ENCODE measurements at regions not wholly inside any gene's neighbourhood (a gene's known extent, or its start where the extent isn't known, plus 50 kb on each side); places are given as distances from the start of the nearest gene placed in this dataset.
A peak's percentile ranks its signal among the peaks of the same experiment; 100 is the strongest.

- TF ChIP-seq ELK1 (IDR thresholded peaks at IDR 0.05; ENCODE audit: low read depth, low read length) (no peak), MAX (IDR thresholded peaks at IDR 0.05) (no peak)
Measured at GRCh38 chr17:62167076-62167475, 102.0 kb upstream of the MED13 start (continued).

GRCh38 chr17:62164747-62165722 lies 100.0 kb upstream of the MED13 start:
- TF ChIP-seq PBX3 (IDR thresholded peaks at IDR 0.05): no peak
- TF ChIP-seq FOSB (CRISPR knock-in tag; IDR thresholded peaks at IDR 0.05): no peak
- TF ChIP-seq TFCP2L1 (CRISPR knock-in tag; IDR thresholded peaks at IDR 0.05): no peak
- no peak for TF ChIP-seq NFE2L2 (conservative IDR thresholded peaks at IDR 0.05; ENCODE audit: low read length)
- TF ChIP-seq MYC (IDR thresholded peaks at IDR 0.05; ENCODE audit: borderline replicate concordance, low read length): no peak
- TF ChIP-seq HOXB5 (CRISPR knock-in tag; IDR thresholded peaks at IDR 0.05): no peak
- TF ChIP-seq ZC3H11A (IDR thresholded peaks at IDR 0.05): no peak
- no peak for TF ChIP-seq CBX2 (IDR thresholded peaks at IDR 0.05; ENCODE audit: borderline replicate concordance, low read depth)
- TF ChIP-seq HOXA7 (CRISPR knock-in tag; IDR thresholded peaks at IDR 0.05): no peak
- TF ChIP-seq EHF (CRISPR knock-in tag; IDR thresholded peaks at IDR 0.05): no peak
- TF ChIP-seq CEBPB (IDR thresholded peaks at IDR 0.05): no peak
- TF ChIP-seq JUNB (IDR thresholded peaks at IDR 0.05): no peak
- no peak for TF ChIP-seq POLR2AphosphoS2 (conservative IDR thresholded peaks at IDR 0.05; ENCODE audit: low read length)
- no peak for TF ChIP-seq KDM5A (IDR thresholded peaks at IDR 0.05)
- TF ChIP-seq ZFP36 (IDR thresholded peaks at IDR 0.05; ENCODE audit: borderline replicate concordance, partially characterized antibody): no peak
- TF ChIP-seq BCL3 (IDR thresholded peaks at IDR 0.05): no peak
- no peak for TF ChIP-seq ATOH8 (CRISPR knock-in tag; IDR thresholded peaks at IDR 0.05; ENCODE audit: low read depth)
- no peak for TF ChIP-seq HMGXB4 (CRISPR knock-in tag; IDR thresholded peaks at IDR 0.05; ENCODE audit: borderline replicate concordance)
- no peak for TF ChIP-seq HES2 (IDR thresholded peaks at IDR 0.05)
- ChIA-PET POLR2A (no interaction called here), CTCF (interaction anchor here (0.6 to 1.8 kb wide), 4 partner anchors 11 to 1019 kb away, joined by 3 to 4 read pairs (median 3); no protein-coding TSS in a partner anchor)
- Histone ChIP-seq H3K4me3 (no peak overlapping the region), H3K4me1 (peaks cover 24% of the 10 kb centered on the region), H3K9me3 (no peaks in the 10 kb centered on the region), H3K27ac (no peak overlapping the region), H3K4me2 (peak overlapping the region; percentile 22)
- DNase-seq (ENCODE audit: low read depth in 1 of 2, low spot score in 1 of 2) (no peak), FAIRE-seq (peak; percentile 78), ATAC-seq (peak in 1 of 2 experiments; percentile 47; a peak in 3 of 6 replicates)
- 13% methylated on average over 3 of the region's 3 CpGs for WGBS (ENCODE audit: missing lambda C conversion rate)

All from A549 (cell line).